SK-N-SH (cell line): ENCODE measurements at regions not wholly inside any gene's neighbourhood (a gene's known extent, or its start where the extent isn't known, plus 50 kb on each side); places are given as distances from the start of the nearest gene placed in this dataset.

Experiments used
- CTCF ChIA-PET: fragments of 300-600, 350-600 bp; formaldehyde crosslinking; extraction: SDS; loops from one replicate; lab custom pipeline; 2021; lab: Yijun Ruan, JAX
- POLR2A ChIA-PET: fragments of 350-600 bp; sonication (Branson Sonifier 250); formaldehyde crosslinking; extraction: SDS; loops from one replicate; lab custom pipeline; 2020; ENCODE audit warnings: antibody characterized with exemption, inconsistent platforms; lab: Yijun Ruan, JAX
- DNase-seq: peaks from one replicate; pipeline ENCODE4 v3.0.0; 2012
- H2AFZ ChIP-seq: fragments of 200-600 bp; sonication (generic); 2 replicates; pipeline ENCODE4 v1.8.1; 2016; ENCODE audit warnings: antibody characterized with exemption, mild to moderate bottlenecking, low read depth
- H3F3A ChIP-seq: fragments of 200-600 bp; sonication (generic); replicated peaks from 2 replicates; pipeline ENCODE3; 2016; ENCODE audit warnings: antibody characterized with exemption, mild to moderate bottlenecking; ENCODE audit not compliant: insufficient read depth
- H3K27ac ChIP-seq, 2 experiments: fragments of 200-500 bp in 1 of 2; fragments of 200-600 bp in 1 of 2; sonication (Bioruptor generic) in 1 of 2; sonication (generic), shearing (Covaris generic) in 1 of 2; 2 replicates each; pipeline versions ENCODE4 v1.5.1 to v1.6.1; 2014 to 2016; ENCODE audit warnings: low read depth in 2 of 2, inconsistent platforms in 1 of 2, low read length in 1 of 2, mild to moderate bottlenecking in 1 of 2, mixed read lengths in 1 of 2
- H3K27me3 ChIP-seq: fragments of 200-600 bp; sonication (generic), shearing (Covaris generic); 2 replicates; pipeline ENCODE4 v1.6.1; 2016; ENCODE audit warnings: mixed run types; ENCODE audit not compliant: insufficient read depth
- H3K36me3 ChIP-seq, 2 experiments: fragments of 200-500 bp in 1 of 2; fragments of 200-600 bp in 1 of 2; sonication (Bioruptor generic) in 1 of 2; sonication (generic) in 1 of 2; replicated peaks in 1 of 2; 2 replicates each; pipeline versions ENCODE3 to v1.5.1; 2014 to 2016; ENCODE audit warnings: low read length in 1 of 2, mild to moderate bottlenecking in 1 of 2; ENCODE audit not compliant: insufficient read depth in 2 of 2, control insufficient read depth in 1 of 2
- H3K4me1 ChIP-seq, 2 experiments: fragments of 200-500 bp in 1 of 2; fragments of 200-600 bp in 1 of 2; sonication (Bioruptor generic) in 1 of 2; sonication (generic), shearing (Covaris generic) in 1 of 2; 2 replicates each; pipeline versions ENCODE4 v1.5.1 to v1.6.1; 2014 to 2016; ENCODE audit warnings: low read depth in 1 of 2, low read length in 1 of 2, mixed run types in 1 of 2; ENCODE audit not compliant: insufficient read depth in 2 of 2, control insufficient read depth in 1 of 2
- H3K4me2 ChIP-seq: fragments of 200-600 bp; sonication (generic), shearing (Covaris generic); 2 replicates; pipeline ENCODE4 v1.6.1; 2017; ENCODE audit warnings: mixed run types
- H3K4me3 ChIP-seq, 2 experiments: fragments of 200-500 bp in 1 of 2; fragments of 200-600 bp in 1 of 2; sonication (Bioruptor generic) in 1 of 2; sonication (generic), shearing (Covaris generic) in 1 of 2; 2 replicates each; pipeline versions ENCODE4 v1.5.1 to v1.8.1; 2014 to 2016; ENCODE audit warnings: low read depth in 2 of 2, inconsistent platforms in 1 of 2, low read length in 1 of 2, mild to moderate bottlenecking in 1 of 2, mixed read lengths in 1 of 2, moderate library complexity in 1 of 2
- H3K79me2 ChIP-seq: fragments of 200-600 bp; sonication (generic); 2 replicates; pipeline ENCODE4 v1.8.1; 2017; ENCODE audit warnings: mild to moderate bottlenecking; ENCODE audit not compliant: insufficient read depth
- H3K9ac ChIP-seq: fragments of 200-600 bp; sonication (generic); 2 replicates; pipeline ENCODE4 v1.6.1; 2017; ENCODE audit warnings: mixed run types
- H3K9me2 ChIP-seq: fragments of 200-600 bp; sonication (generic); 2 replicates; pipeline ENCODE4 v1.6.1; 2017; ENCODE audit warnings: mixed run types
- H3K9me3 ChIP-seq: fragments of 200-600 bp; sonication (generic); 2 replicates; pipeline ENCODE4 v1.6.1; 2017; ENCODE audit warnings: mixed run types, mild to moderate bottlenecking, moderate library complexity
- H4K20me1 ChIP-seq: fragments of 200-600 bp; sonication (generic); 2 replicates; pipeline ENCODE4 v1.6.1; 2017; ENCODE audit warnings: mild to moderate bottlenecking, mixed run types; ENCODE audit not compliant: insufficient read depth
- CTCF ChIP-seq: fragments of 200-600 bp; sonication (generic); IDR thresholded peaks from 2 replicates; pipeline ENCODE4 v1.6.1; 2017; ENCODE audit warnings: antibody characterized with exemption, mild to moderate bottlenecking, moderate library complexity
- EP300 ChIP-seq, 2 experiments: IDR thresholded peaks; 2 replicates each; pipeline versions ENCODE4 v1.4.0 to v1.6.1; 2012; ENCODE audit warnings: borderline replicate concordance in 1 of 2, low read depth in 1 of 2, low read length in 1 of 2
- FOXJ3 ChIP-seq: sonication (generic); formaldehyde crosslinking; IDR thresholded peaks from 2 replicates; pipeline ENCODE4 v1.5.1; 2020; ENCODE audit warnings: mild to moderate bottlenecking, missing genetic modification reagents
- FOXM1 ChIP-seq: IDR thresholded peaks from 2 replicates; pipeline ENCODE4 v1.4.0; 2012; ENCODE audit warnings: low read depth, mild to moderate bottlenecking
- IRF3 ChIP-seq: fragments of 150-350 bp; IDR thresholded peaks from 2 replicates; pipeline ENCODE4 v1.6.1; 2016; ENCODE audit warnings: mild to moderate bottlenecking, low read depth, low read length
- JUND ChIP-seq: IDR thresholded peaks from 2 replicates; pipeline ENCODE4 v1.4.0; 2012
- NRF1 ChIP-seq: IDR thresholded peaks from 2 replicates; pipeline ENCODE4 v1.6.1; 2012; ENCODE audit warnings: low read depth, mild to moderate bottlenecking, low read length
- POLR2AphosphoS5 ChIP-seq: IDR thresholded peaks from 2 replicates; pipeline ENCODE4 v1.6.1; 2012; ENCODE audit warnings: low read depth, low read length
- SMC3 ChIP-seq: IDR thresholded peaks from 2 replicates; pipeline ENCODE4 v1.6.1; 2012; ENCODE audit warnings: low read depth, low read length, improper control_type of control experiment
- TAF1 ChIP-seq: IDR thresholded peaks from 2 replicates; pipeline ENCODE4 v1.6.1; 2012; ENCODE audit warnings: low read depth, mild to moderate bottlenecking, low read length, moderate library complexity, borderline replicate concordance
- TEAD4 ChIP-seq: IDR thresholded peaks from 2 replicates; pipeline ENCODE4 v1.4.0; 2012; ENCODE audit warnings: mild to moderate bottlenecking, borderline replicate concordance; ENCODE audit not compliant: insufficient read depth
- USF1 ChIP-seq: IDR thresholded peaks from 2 replicates; pipeline ENCODE4 v1.4.0; 2012; ENCODE audit warnings: low read depth, borderline replicate concordance
- WGBS: methylation state at CpG from one replicate; pipeline ENCODE4 v1.1.6; 2017; ENCODE audit warnings: low lambda C conversion rate; 5-methylcytosine and 5-hydroxymethylcytosine counted together
- TF ChIP-seq, protein P1 (sequence below): IDR thresholded peaks from 2 replicates; pipeline ENCODE4 v1.4.0; 2012; ENCODE audit warnings: low read depth

GRCh38 chr7:20529260-20529659, 86.2 kb upstream of the ABCB5 start (continued):
- no peak for TF ChIP-seq CTCF
- no peak for TF ChIP-seq TAF1
- no peak for TF ChIP-seq POLR2AphosphoS5
- no peak for TF ChIP-seq EP300 (IDR thresholded peaks at IDR 0.05; ENCODE audit: borderline replicate concordance in 1 of 2, low read depth in 1 of 2, low read length in 1 of 2)
- no peak for TF ChIP-seq FOXJ3 (CRISPR knock-in tag)
- no peak for TF ChIP-seq IRF3
- TF ChIP-seq NRF1: no peak
- no peak for TF ChIP-seq JUND
- TF ChIP-seq SMC3: no peak

- H3K4me3 ChIP-seq: no peak overlapping the region
- no peaks in the 10 kb centered on the region for H3K79me2 ChIP-seq
- H3K36me3 ChIP-seq: no peaks in the 10 kb centered on the region
- no peaks in the 10 kb centered on the region; the same call in 1 of the 2 replicates for H3K9me2 ChIP-seq
- H3F3A ChIP-seq: no peaks in the 10 kb centered on the region
- 45% methylated on average over 5 of the region's 5 CpGs for WGBS
- H3K9ac ChIP-seq: no peak overlapping the region
- CTCF ChIA-PET: interaction anchor here (1.1 to 1.2 kb wide), 2 partner anchors 42 to 785 kb away, joined by 3 to 5 read pairs; no protein-coding TSS in a partner anchor
- H3K9me3 ChIP-seq: 0 out of 2 replicates have a peak, but pooled peaks cover 3% of the 10 kb centered on the region
- TF ChIP-seq, protein P1, sequence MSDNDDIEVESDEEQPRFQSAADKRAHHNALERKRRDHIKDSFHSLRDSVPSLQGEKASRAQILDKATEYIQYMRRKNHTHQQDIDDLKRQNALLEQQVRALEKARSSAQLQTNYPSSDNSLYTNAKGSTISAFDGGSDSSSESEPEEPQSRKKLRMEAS: no peak
- TF ChIP-seq NRF1 (no peak), TEAD4 (no peak), USF1 (no peak), EP300 (IDR thresholded peaks at IDR 0.05; ENCODE audit: borderline replicate concordance in 1 of 2, low read depth in 1 of 2, low read length in 1 of 2) (no peak), SMC3 (no peak), FOXM1 (no peak), FOXJ3 (CRISPR knock-in tag) (no peak)
- TF ChIP-seq, all 33 proteins: peak for 0
- H3K4me2 ChIP-seq: no peak overlapping the region
- no peak for DNase-seq
- no peaks in the 10 kb centered on the region for H3K27me3 ChIP-seq
- no peaks in the 10 kb centered on the region for H4K20me1 ChIP-seq
- H3K27ac ChIP-seq: no peak overlapping the region
- H2AFZ ChIP-seq: no peak overlapping the region
- no peaks in the 10 kb centered on the region for H3K4me1 ChIP-seq
- POLR2A ChIA-PET: no interaction called here
Measured at GRCh38 chr7:20532890-20533289, 82.6 kb upstream of the ABCB5 start.
